IPS-15b (cell line): ENCODE measurements at regions not wholly inside any gene's neighbourhood (a gene's known extent, or its start where the extent isn't known, plus 50 kb on each side); places are given as distances from the start of the nearest gene placed in this dataset.

Source experiments
- H3K27me3 ChIP-seq: one replicate; pipeline ENCODE4 v1.6.1; 2013; ENCODE audit warnings: low read length; ENCODE audit not compliant: control insufficient read depth, insufficient read depth
- H3K36me3 ChIP-seq: one replicate; pipeline ENCODE4 v1.6.1; 2013; ENCODE audit warnings: low read length; ENCODE audit not compliant: control insufficient read depth, insufficient read depth
- H3K4me1 ChIP-seq: one replicate; pipeline ENCODE4 v1.6.1; 2013; ENCODE audit warnings: mild to moderate bottlenecking, low read length; ENCODE audit not compliant: control insufficient read depth, insufficient read depth
- H3K4me3 ChIP-seq: one replicate; pipeline ENCODE4 v1.5.1; 2013; ENCODE audit warnings: low read depth, low read length
- H3K9ac ChIP-seq: one replicate; pipeline ENCODE4 v1.6.1; 2013; ENCODE audit warnings: low read depth, mild to moderate bottlenecking, low read length
- H3K9me3 ChIP-seq: one replicate; pipeline ENCODE4 v1.6.1; 2013; ENCODE audit warnings: mild to moderate bottlenecking, low read length; ENCODE audit not compliant: control insufficient read depth, insufficient read depth

DNA sequence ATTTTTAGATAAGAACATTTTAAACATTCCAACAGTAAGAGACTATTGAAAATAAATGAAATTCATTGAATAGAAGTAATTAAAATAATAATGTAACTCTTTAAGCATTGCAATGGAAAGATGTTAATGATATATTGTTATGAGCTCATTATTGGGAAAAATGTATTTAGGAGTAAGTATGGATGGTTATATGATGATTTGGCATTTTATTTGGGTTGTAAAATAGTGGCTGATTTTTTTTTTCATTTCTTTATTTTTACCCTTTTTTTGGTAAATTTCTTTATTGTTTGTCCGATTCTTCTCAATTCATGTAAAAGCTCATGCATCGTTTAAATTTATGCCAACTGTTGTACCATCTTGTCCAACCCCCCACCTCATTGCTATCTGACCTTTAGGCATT, 539.9 kb downstream of the HS3ST4 start:
- no peak overlapping the region for H3K9ac ChIP-seq
- H3K9me3 ChIP-seq = no peaks in the 10 kb centered on the region
- H3K4me1 ChIP-seq = no peaks in the 10 kb centered on the region
- H3K36me3 ChIP-seq = no peaks in the 10 kb centered on the region
- H3K27me3 ChIP-seq = no peaks in the 10 kb centered on the region
- H3K4me3 ChIP-seq = no peak overlapping the region

DNA sequence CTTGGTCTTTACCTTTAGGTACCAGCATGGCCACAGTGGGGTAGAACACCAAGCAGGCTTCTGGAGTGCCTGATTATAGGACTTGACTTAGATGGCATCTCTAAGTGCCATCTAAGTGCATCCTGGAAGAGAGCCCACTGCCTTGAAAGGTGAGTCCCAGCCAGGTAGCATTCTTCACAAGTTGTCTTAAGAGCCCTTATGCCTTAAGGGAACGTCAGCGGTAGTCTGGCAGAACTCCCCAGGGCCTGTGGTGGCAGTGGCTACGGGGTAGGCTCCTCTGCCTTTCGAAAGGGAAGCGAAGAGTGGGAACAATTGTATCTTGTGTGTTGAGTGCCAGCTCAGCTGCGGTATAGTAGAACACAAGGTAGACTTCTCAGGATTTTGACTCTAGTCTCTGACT, 549.0 kb downstream of the HS3ST4 start:
- Histone ChIP-seq H3K4me3 (no peak overlapping the region), H3K4me1 (no peaks in the 10 kb centered on the region), H3K9ac (no peak overlapping the region), H3K27me3 (no peaks in the 10 kb centered on the region), H3K36me3 (no peaks in the 10 kb centered on the region), H3K9me3 (no peaks in the 10 kb centered on the region)

DNA sequence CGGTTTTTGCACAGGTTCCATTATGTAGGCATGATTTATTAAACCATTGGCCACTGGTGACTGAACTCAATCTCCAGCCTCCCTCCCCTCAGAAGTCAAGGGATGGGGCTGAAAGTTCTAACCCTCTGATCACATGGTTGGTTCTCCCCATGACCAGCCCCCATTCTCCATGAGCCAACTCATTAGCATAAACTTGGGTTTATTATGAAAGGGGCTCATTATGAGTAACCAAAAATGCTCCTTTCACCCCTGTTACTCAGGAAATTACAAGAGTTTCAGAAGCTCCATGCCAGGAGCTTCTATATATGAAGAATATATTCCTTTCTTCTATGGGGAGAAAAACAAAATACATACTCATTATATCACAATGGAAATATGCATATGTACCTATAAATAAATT, 555.3 kb downstream of the HS3ST4 start:
- Histone ChIP-seq H3K4me3 (no peak overlapping the region), H3K4me1 (no peaks in the 10 kb centered on the region), H3K36me3 (no peaks in the 10 kb centered on the region), H3K27me3 (no peaks in the 10 kb centered on the region), H3K9ac (no peak overlapping the region), H3K9me3 (no peaks in the 10 kb centered on the region)

DNA sequence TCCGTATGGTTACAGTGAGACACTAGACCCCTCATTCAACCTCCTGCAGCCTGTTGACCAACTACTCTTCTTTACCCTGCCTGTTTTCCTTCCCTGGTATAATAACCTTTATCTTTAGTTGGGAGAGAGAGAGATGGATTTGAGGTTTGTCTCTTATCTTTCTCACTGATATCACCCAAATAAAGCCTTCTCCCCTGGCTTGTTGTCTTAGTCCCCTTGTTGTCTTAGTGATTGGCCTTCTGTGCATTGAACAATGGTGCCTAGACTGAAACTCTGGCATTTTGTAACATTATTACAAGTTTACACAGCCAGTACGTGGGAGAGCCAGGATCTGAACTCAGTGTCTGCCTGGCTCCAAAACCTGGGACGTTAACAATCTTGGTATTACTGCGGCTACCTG, 560.8 kb downstream of the HS3ST4 start:
- H3K27me3 ChIP-seq = no peaks in the 10 kb centered on the region
- H3K9me3 ChIP-seq = peaks cover 8% of the 10 kb centered on the region
- no peak overlapping the region for H3K4me3 ChIP-seq
- H3K9ac ChIP-seq = no peak overlapping the region
- H3K36me3 ChIP-seq = no peaks in the 10 kb centered on the region
- no peaks in the 10 kb centered on the region for H3K4me1 ChIP-seq

DNA sequence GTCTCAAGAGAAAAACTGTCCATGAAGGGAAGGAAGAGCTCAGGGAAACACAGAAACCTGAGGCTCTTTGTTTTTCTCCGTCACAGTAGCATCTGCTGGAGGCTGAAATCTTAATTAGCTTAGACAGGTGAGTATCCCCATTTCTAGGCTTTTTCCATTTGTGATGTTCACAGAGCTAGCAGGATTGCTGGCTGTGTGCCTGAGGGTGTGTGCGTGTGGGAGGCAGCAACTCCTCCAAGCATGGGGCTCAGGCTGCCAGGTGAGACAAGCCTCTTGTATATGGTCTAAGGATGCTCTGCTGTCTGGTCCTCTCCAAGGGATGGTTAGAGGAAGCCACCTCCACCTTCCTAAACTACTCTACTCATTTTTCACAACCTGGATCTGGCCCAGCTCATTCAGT, 569.9 kb downstream of the HS3ST4 start:
- Histone ChIP-seq H3K27me3 (no peaks in the 10 kb centered on the region), H3K4me3 (no peak overlapping the region), H3K9ac (no peak overlapping the region), H3K9me3 (no peaks in the 10 kb centered on the region), H3K36me3 (no peaks in the 10 kb centered on the region), H3K4me1 (no peaks in the 10 kb centered on the region)

DNA sequence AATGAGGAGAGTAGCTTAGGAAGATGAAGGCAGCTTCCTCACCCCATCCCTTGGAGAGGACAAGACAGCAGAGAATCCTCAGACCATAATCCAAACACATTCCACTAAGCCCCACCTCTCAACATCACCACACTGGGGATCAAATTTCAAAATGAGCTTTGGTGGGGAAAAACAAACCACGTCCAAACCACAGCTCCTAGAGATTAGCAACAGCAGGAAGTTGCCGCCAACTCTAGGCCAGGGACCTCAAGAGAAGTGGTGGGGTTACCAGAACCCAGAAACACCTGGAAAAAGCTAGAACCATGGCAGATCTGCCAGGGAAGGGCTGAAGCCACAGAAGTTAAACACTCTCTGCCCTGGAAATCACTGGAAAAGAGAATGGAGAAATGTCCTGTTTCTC, 571.6 kb downstream of the HS3ST4 start:
- no peaks in the 10 kb centered on the region for H3K36me3 ChIP-seq
- H3K4me3 ChIP-seq = no peak overlapping the region
- H3K9me3 ChIP-seq = no peaks in the 10 kb centered on the region
- H3K9ac ChIP-seq = no peak overlapping the region
- no peaks in the 10 kb centered on the region for H3K27me3 ChIP-seq
- H3K4me1 ChIP-seq = no peaks in the 10 kb centered on the region

DNA sequence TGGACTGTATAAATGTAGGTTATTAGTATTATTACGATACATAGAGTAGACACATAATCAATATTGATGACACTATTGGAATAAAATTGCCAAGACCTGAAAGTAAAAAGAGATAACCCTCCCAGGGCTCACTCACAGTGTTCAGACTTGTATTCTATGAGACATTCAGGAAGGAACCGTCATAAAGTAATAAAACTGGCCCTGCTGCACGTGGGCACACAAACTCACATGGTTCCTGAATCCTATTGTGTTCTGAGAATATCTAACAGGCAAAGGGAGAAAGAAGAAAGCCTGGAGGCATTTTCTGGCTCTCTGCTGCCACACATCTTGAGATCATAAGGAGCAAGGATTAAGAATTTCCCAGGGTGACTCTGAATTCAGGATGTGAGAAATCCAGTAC, 575.9 kb downstream of the HS3ST4 start:
- no peaks in the 10 kb centered on the region for H3K27me3 ChIP-seq
- H3K36me3 ChIP-seq = no peaks in the 10 kb centered on the region
- H3K4me1 ChIP-seq = no peaks in the 10 kb centered on the region
- H3K9ac ChIP-seq = no peak overlapping the region
- no peaks in the 10 kb centered on the region for H3K9me3 ChIP-seq
- no peak overlapping the region for H3K4me3 ChIP-seq

DNA sequence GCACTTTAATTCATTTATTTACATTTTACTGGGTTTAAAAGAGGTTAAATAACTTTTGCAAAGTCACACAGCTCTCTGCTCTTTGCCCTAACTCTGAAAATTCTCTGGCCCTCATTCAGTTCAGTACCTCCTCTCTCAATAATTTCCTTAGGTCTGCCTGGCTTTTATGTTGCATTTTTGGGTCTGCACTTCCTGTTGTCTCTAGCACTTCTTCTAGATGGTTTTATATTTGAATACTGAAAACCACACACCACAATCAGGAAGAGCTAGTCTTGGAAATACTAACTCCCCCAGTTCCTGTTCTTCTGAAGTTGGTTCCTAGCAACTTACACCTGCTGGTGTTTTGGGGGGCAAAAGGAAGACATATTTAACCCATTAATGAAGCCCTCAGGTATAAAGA, 577.9 kb downstream of the HS3ST4 start:
- H3K9ac ChIP-seq = no peak overlapping the region
- no peaks in the 10 kb centered on the region for H3K4me1 ChIP-seq
- no peak overlapping the region for H3K4me3 ChIP-seq
- no peaks in the 10 kb centered on the region for H3K9me3 ChIP-seq
- no peaks in the 10 kb centered on the region for H3K36me3 ChIP-seq
- H3K27me3 ChIP-seq = no peaks in the 10 kb centered on the region

DNA sequence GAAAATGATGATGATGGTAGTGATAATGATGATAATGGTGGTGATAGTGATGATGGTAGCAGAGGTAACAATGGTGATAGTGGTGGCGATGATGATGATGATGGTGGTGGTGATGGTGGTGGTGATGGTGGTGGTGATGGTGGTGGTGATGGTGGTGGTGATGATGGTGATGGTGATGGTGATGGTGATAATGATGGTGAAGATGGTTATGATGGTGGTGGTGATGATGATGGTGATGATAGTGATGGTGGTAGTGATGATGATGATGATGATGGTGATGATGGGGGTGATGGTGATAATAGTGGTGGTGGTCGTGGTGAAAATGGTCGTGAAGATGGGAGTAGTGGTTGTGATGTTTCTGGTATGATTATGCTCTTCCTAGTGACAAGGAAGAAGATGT, 581.8 kb downstream of the HS3ST4 start:
- Histone ChIP-seq H3K36me3 (no peaks in the 10 kb centered on the region), H3K4me3 (no peak overlapping the region), H3K9ac (no peak overlapping the region), H3K9me3 (no peaks in the 10 kb centered on the region), H3K27me3 (no peaks in the 10 kb centered on the region), H3K4me1 (no peaks in the 10 kb centered on the region)

DNA sequence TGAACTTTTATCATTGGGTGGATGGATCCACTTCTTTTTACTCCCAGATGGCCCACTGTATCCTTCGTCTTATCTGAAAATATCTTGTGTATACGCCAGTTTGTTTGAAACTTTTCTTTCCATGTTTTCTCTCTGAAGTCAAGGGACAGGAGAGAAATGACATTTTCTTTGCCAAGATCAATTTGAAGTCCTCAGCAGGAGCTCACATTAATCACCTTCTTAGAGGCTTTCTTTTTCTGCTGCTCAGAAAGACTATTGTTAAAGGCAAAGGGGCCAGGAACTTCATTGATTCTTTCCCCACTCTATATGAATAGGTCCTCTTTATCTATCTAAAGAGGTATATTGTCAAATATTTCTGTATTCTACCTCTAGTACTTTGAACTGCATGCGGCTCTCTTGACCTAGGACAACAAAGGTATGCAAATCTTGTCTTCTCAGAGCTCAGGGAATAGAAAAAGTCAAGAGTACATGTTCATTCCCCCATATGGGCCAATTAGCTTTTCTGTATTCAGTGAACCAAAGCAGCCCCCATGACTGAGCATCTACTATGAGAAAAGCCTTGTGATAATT, 583.3 kb downstream of the HS3ST4 start:
- no peaks in the 10 kb centered on the region for H3K4me1 ChIP-seq
- H3K36me3 ChIP-seq = no peaks in the 10 kb centered on the region
- no peak overlapping the region for H3K9ac ChIP-seq
- H3K4me3 ChIP-seq = no peak overlapping the region
- no peaks in the 10 kb centered on the region for H3K27me3 ChIP-seq
- no peaks in the 10 kb centered on the region for H3K9me3 ChIP-seq

DNA sequence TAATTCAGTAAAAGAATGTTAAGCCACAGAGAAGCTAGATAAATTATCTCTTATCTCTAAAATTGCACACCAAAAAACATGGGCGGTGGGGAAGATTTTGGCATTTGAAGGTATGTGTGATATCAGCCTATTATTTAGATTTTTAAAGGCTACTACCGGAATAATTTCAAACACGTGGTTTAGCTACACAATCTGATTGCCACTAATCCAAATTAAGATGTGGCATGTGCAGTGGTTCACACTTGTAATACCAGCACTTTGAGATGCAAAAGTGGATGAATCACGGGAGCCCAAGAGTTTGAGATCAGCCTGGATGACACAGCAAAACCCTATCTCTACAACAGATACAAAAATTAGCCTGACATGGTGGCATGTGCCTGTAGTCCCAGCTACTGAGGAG, 584.5 kb downstream of the HS3ST4 start:
- peaks cover under 1% of the 10 kb centered on the region for H3K4me1 ChIP-seq
- H3K36me3 ChIP-seq = no peaks in the 10 kb centered on the region
- H3K4me3 ChIP-seq = no peak overlapping the region
- H3K9me3 ChIP-seq = no peaks in the 10 kb centered on the region
- no peaks in the 10 kb centered on the region for H3K27me3 ChIP-seq
- H3K9ac ChIP-seq = no peak overlapping the region

DNA sequence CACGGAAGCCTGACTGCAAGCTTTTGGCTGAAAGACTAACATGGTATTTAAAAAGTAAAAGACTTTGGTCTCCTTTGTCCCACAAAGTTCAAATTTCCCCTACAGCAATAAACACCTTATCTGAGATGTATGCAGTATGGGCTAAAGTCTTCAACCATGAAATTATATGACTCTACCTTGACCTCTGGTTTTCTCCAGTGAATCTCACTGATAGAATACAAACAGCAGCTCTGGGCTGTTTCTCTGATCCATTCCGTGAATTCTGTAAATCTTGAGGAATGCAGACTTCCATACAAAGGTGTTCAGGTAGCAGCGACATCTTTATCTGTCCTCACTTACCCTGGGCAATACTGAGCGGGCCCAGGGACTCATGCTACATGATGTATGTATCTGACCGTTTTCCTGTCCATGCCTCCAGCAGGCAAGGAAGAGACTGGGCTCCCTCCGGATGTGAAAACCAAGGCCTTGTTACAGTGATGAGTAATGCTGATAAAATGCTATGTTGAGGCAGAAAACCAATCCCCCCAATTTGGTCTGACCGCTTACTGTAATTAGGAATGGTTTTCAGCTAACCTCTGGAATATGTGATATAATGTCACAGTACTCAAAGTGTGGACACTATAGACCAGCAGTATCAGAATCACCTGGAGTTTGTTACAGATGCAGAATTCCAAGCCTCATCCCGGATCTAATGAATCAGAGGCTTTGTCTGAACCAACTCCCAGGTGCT, 589.8 kb downstream of the HS3ST4 start:
- H3K4me1 ChIP-seq = peaks cover 8% of the 10 kb centered on the region

More for the DNA sequence above, 589.8 kb downstream of the HS3ST4 start:
- H3K36me3 ChIP-seq = no peaks in the 10 kb centered on the region
- no peak overlapping the region for H3K4me3 ChIP-seq
- H3K9ac ChIP-seq = no peak overlapping the region
- H3K27me3 ChIP-seq = no peaks in the 10 kb centered on the region
- no peaks in the 10 kb centered on the region for H3K9me3 ChIP-seq
